AG10803 (cell line): ENCODE measurements at regions not wholly inside any gene's neighbourhood (a gene's known extent, or its start where the extent isn't known, plus 50 kb on each side); places are given as distances from the start of the nearest gene placed in this dataset.
"Not testable (repeated sequence)": the region's sequence is repeated elsewhere in the genome, so short reads cannot be mapped to it uniquely, and the experiment has no call there.

Experiments used
- DNase-seq: peaks from one replicate; pipeline ENCODE4 v3.0.0; 2010; ENCODE audit warnings: low read depth
- H3K4me3 ChIP-seq: 2 replicates; pipeline ENCODE4 v1.5.1; 2011; ENCODE audit warnings: mild to moderate bottlenecking, low read length, control low read depth
- TF ChIP-seq, protein P1 (sequence below): conservative IDR thresholded peaks from 2 replicates; pipeline ENCODE4 v1.5.1; 2011; ENCODE audit warnings: mild to moderate bottlenecking, low read length, control low read depth, inconsistent platforms

DNA sequence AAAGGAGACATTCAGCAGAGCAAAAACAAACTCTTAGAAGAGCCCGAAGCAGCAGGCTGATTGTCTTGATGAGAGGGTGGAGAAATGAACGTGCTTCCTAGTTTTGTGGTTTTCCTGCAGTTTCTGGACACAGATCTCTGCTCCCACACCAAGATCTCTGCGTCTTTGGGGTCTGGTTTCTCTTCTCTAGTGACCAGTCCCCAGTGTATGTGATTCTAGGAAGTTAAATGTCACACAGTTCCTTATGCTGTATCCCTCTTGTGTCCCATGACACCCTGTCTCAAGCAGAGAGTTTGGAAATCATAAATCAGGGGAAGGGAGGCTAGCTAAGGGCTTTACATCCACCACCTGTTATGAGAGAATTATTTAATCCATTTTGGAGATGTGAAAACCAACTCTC lies 55.4 kb upstream of the KLF14 start:
- TF ChIP-seq, protein P1, sequence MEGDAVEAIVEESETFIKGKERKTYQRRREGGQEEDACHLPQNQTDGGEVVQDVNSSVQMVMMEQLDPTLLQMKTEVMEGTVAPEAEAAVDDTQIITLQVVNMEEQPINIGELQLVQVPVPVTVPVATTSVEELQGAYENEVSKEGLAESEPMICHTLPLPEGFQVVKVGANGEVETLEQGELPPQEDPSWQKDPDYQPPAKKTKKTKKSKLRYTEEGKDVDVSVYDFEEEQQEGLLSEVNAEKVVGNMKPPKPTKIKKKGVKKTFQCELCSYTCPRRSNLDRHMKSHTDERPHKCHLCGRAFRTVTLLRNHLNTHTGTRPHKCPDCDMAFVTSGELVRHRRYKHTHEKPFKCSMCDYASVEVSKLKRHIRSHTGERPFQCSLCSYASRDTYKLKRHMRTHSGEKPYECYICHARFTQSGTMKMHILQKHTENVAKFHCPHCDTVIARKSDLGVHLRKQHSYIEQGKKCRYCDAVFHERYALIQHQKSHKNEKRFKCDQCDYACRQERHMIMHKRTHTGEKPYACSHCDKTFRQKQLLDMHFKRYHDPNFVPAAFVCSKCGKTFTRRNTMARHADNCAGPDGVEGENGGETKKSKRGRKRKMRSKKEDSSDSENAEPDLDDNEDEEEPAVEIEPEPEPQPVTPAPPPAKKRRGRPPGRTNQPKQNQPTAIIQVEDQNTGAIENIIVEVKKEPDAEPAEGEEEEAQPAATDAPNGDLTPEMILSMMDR = no peak
- no peak overlapping the region for H3K4me3 ChIP-seq
- no peak for DNase-seq

DNA sequence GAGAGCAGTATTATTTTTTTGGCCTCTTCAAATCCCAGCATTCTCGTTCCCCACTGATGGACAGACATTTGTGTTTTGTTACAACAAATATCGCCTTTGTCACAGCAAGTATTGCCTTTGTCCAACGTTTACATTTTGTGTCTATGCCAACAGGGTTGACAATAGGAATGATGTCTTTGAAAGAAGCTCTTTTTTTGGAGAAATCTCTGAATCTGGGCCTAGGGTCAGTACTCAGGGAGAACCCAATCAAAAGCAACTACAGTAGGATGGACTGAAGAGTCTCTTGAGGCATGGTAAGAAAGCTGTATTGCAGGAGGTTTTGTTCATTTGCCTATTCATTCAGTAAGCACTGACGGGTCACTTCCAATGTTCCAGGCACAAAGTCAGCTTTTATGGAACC lies 57.7 kb upstream of the KLF14 start:
- H3K4me3 ChIP-seq = no peak overlapping the region
- DNase-seq = no peak
- TF ChIP-seq, protein P1 = no peak

DNA sequence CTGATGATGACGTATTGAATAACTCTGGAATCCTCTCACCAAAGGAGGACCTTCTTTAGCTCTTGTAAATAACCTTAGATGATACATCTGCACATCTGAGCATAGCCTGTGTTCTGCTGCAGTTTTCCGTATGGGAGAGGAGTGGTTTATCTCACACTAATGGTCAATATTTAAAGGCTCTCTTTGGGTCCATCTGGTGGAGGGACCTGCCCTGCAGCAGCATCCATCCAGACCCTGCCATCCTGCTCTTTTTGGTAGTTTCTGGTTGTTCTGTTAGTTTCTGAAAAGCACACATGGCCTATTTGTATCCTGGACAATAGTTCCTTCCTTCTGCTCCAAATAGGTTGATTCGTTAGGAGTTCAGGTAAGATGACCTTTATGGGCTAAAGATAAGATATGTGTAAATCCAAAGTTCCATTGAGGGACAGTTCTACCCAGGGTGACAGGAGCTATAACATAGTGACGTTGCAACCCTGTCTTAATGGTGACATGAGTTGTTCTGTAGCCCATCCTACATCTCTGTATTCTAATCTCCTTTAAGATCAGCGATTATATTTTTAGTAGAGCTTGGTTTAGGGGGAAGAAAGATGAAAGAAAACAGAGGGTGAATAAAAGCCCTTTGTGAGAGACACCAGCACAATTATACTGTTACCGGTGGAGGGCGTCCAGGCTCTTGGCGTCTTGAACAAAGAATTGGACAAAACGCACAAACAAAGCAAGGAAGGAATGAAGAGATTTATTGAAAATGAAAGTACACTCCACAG lies 60.0 kb upstream of the KLF14 start:
- peak overlapping the region; percentile 43; the same call in 1 of the 2 replicates for H3K4me3 ChIP-seq
- DNase-seq = peak; percentile 50
- TF ChIP-seq, protein P1 = peak; percentile 47

DNA sequence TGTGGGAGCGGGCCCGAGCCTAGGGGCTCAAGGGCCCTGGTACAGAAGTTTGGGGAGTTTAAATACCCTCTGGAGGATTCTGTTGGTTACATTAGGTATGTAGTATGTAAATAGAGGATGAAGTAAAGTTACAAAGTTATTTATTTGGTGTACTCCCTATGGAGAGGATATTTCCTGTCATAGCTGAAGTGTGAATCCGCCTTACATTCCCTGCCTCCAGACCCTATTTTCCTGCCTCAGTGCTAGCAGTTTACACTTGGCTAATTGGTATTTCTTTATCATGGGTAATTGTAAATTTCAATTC lies 60.6 kb upstream of the KLF14 start:
- TF ChIP-seq, protein P1 = no peak
- no peak for DNase-seq
- H3K4me3 ChIP-seq = peak overlapping the region; percentile 43

DNA sequence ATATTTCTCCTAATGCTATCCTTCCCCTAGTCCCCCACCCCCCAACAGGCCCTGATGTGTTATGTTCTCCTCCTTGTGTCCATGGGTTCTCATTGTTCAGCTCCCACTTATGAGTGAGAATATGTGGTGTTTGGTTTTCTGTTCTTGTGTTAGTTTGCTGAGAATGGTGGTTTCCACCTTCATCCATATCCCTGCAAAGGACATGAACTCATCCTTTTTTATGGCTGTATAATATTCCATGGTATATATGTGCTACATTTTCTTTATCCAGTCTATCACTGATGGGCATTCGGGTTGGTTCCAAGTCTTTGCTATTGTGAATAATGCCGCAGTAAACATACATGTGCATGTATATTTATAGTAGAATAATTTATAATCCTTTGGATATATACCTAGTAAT lies 62.4 kb upstream of the KLF14 start:
- not testable (repeated sequence) for DNase-seq, H3K4me3 ChIP-seq

DNA sequence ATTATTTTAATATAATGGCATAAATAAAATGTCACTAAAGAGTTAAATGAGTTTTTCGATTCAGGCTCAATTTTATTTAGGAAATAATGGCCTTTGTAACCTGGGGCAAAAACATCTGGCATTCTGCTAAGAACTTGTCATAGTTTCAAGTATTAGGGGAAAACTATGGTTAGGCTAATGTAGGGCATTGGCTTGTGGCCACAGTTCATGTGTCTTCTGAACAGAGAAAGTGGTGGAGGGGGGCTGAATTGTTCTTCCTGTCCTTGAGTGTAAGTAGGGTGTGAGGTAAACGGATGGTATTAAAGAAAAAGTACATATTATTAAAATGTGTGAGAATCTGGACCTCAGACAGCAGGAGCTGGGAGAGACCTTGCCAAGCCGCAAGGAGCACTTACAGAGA lies 69.1 kb upstream of the KLF14 start:
- DNase-seq = no peak
- no peak overlapping the region for H3K4me3 ChIP-seq

DNA sequence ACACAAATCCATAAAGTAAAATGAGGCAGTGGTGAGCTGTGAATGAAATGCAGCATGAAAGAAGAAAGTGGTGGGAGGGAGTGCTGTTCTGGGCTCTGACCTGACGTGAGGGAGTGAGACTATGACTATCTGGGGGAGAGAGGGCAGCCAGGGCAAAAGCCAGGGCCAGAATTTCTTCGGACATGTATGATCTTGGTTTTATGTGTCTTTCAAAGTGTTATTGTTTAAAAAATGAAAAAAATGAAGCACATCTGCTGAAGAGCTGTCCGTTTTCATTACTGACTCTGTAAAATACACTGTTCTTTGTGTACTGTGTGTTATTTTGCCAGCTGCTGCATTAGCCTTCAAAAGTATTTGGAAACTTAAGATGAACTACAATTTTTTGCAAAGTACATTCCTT lies 70.2 kb upstream of the KLF14 start:
- no peak overlapping the region for H3K4me3 ChIP-seq
- DNase-seq = peak; percentile 42
- TF ChIP-seq, protein P1 = no peak

More for the DNA sequence above, 69.1 kb upstream of the KLF14 start:
- TF ChIP-seq, protein P1 = no peak

DNA sequence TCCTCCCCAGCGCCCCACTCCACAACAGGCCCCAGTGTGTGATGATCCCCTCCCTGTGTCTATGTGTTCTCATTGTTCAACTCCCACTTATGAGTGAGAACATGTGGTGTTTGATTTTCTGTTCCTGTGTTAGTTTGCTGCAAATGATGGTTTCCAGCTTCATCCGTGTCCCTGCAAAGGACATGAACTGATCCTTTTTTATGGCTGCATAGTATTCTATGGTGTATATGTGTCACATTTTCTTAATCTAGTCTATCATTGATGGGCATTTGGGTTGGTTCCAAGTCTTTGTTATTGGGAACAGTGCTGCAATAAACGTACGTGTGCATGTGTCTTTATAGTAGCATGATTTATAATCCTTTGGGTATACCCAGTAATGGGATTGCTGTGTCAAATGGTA lies 78.8 kb upstream of the KLF14 start:
- DNase-seq, H3K4me3 ChIP-seq: not testable (repeated sequence)
